Adipocyte (in vitro differentiated cells): ENCODE measurements at regions not wholly inside any gene's neighbourhood (a gene's known extent, or its start where the extent isn't known, plus 50 kb on each side); places are given as distances from the start of the nearest gene placed in this dataset.
A peak's percentile ranks its signal among the peaks of the same experiment; 100 is the strongest.
"Not testable (repeated sequence)": the region's sequence is repeated elsewhere in the genome, so short reads cannot be mapped to it uniquely, and the experiment has no call there.

ENCODE experiments used
- DNase-seq: peaks from one replicate; pipeline ENCODE4 v3.0.0-alpha.2; 2015; ENCODE audit warnings: low read depth
- H3K27me3 ChIP-seq: replicated peaks from 2 replicates; pipeline ENCODE4 v1.7.0; 2013; ENCODE audit warnings: mild to moderate bottlenecking, low read length, moderate library complexity; ENCODE audit not compliant: control insufficient read depth, insufficient read depth
- H3K36me3 ChIP-seq: 2 replicates; pipeline ENCODE4 v1.7.0; 2013; ENCODE audit warnings: low read length, mild to moderate bottlenecking, moderate library complexity; ENCODE audit not compliant: control insufficient read depth, insufficient read depth, severe bottlenecking
- H3K4me1 ChIP-seq: 2 replicates; pipeline ENCODE4 v1.7.0; 2013; ENCODE audit warnings: mild to moderate bottlenecking, low read length, moderate library complexity; ENCODE audit not compliant: control insufficient read depth, insufficient read depth
- H3K4me3 ChIP-seq: 2 replicates; pipeline ENCODE4 v1.7.0; 2013; ENCODE audit warnings: mild to moderate bottlenecking, low read length, moderate library complexity
- H3K9ac ChIP-seq: 2 replicates; pipeline ENCODE4 v1.7.0; 2013; ENCODE audit warnings: mild to moderate bottlenecking, low read length, moderate library complexity
- H3K9me3 ChIP-seq: 2 replicates; pipeline ENCODE4 v1.7.0; 2013; ENCODE audit warnings: mild to moderate bottlenecking, low read length, moderate library complexity; ENCODE audit not compliant: control insufficient read depth

DNA sequence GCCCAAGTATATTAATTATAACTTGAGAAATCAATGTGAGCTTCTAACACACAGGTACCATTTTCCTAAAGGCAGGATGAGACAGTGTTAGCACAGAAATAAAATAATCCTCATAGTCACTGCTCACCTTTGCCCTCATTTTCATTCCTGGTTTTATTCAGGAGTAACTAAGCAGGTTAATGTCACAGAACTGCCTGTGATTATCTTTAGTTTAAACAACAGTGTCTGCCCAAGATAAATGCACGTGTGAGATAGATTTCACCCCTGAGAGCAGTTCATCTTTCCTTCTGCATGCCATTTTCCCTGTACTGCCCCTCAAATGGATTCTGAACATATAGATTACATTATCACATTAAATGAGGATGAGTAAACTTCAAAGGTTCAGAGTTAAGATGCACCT, 250.7 kb downstream of the RMST start:
- DNase-seq, result no peak
- Histone ChIP-seq H3K4me3 (no peak overlapping the region), H3K36me3 (no peaks in the 10 kb centered on the region), H3K9ac (no peak overlapping the region), H3K27me3 (no peaks in the 10 kb centered on the region), H3K9me3 (no peaks in the 10 kb centered on the region), H3K4me1 (peaks cover 19% of the 10 kb centered on the region)

GRCh38 chr12:97714107-97714563, 251.5 kb downstream of the RMST start:
- H3K9me3 ChIP-seq, result no peaks in the 10 kb centered on the region
- no peak for DNase-seq

DNA sequence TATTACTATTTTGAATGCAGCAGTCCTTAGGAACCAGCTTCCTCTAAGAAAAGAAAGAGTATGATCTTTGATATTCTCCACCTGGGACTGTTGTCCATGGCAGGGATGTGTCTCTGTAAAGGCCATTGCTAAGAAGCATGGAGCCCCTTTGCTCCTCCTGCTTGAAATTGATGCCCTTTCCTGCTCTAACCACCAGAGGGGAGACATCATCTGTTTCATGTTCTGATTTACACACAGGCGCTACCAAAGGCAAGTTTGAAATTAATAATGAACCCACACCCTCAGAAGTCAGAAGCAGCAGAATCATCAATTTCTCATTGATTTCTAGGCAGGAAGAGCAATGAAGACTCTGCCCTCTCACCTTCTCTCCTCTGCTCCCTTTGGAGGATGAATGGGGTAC, 253.8 kb downstream of the RMST start:
- DNase-seq, result no peak
- H3K4me3 ChIP-seq, result no peak overlapping the region

More at GRCh38 chr12:97714107-97714563, 251.5 kb downstream of the RMST start:
- Histone ChIP-seq H3K27me3 (no peaks in the 10 kb centered on the region), H3K4me3 (no peak overlapping the region), H3K4me1 (peaks cover 19% of the 10 kb centered on the region), H3K9ac (no peak overlapping the region), H3K36me3 (no peaks in the 10 kb centered on the region)

GRCh38 chr12:97723801-97724200, 261.2 kb downstream of the RMST start:
- H3K36me3 ChIP-seq, H3K9ac ChIP-seq, DNase-seq, H3K4me3 ChIP-seq, H3K27me3 ChIP-seq, H3K4me1 ChIP-seq, H3K9me3 ChIP-seq: not testable (repeated sequence)

More for the DNA sequence above, 253.8 kb downstream of the RMST start:
- Histone ChIP-seq H3K9ac (no peak overlapping the region), H3K36me3 (no peaks in the 10 kb centered on the region), H3K4me1 (peaks cover 19% of the 10 kb centered on the region), H3K27me3 (no peaks in the 10 kb centered on the region), H3K9me3 (no peaks in the 10 kb centered on the region)

DNA sequence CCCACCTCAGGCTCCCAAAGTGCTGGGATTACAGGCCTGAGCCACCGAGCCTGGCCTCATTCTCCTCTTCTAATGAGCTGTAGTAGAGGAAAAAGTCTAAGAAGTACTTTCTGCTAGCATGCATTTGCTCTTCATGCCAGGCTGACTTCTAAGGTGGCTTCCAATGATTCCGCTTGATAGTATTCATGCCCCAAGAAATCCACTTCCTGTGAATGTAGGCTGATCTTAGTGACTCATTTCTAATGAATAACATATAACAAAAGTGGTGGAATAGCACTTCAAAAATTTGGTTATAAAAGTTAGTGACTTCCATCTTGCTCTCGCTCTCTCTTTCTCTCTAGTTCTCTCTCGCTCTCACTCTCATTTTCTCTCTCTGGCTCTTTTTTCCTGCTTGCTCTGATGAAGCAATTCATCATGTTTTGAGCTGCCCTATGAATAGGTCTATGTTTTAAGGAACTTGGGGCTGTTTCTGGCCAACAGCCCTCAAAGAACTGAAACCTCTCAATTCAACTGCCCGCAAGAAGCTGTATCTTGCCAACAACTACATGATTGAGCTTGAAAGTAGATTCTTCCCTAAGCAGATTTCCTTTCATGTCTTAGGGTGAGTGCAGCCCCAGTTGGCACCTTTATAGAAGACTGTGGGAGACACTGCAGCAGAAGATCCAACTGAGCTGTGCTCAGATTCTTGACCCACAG, 282.9 kb downstream of the RMST start:
- Histone ChIP-seq H3K36me3 (no peaks in the 10 kb centered on the region), H3K4me1 (no peaks in the 10 kb centered on the region), H3K9ac (no peak overlapping the region), H3K9me3 (no peaks in the 10 kb centered on the region), H3K4me3 (no peak overlapping the region), H3K27me3 (no peaks in the 10 kb centered on the region)
- no peak for DNase-seq

- Histone ChIP-seq H3K4me1 (peaks cover 7% of the 10 kb centered on the region), H3K9me3 (no peaks in the 10 kb centered on the region), H3K36me3 (no peaks in the 10 kb centered on the region), H3K27me3 (no peaks in the 10 kb centered on the region), H3K9ac (no peak overlapping the region), H3K4me3 (no peak overlapping the region)
- DNase-seq, result no peak
These were observed 285.7 kb downstream of the RMST start for GRCh38 chr12:97748298-97748697.

GRCh38 chr12:97751704-97752103, 289.1 kb downstream of the RMST start:
- Histone ChIP-seq H3K27me3 (no peaks in the 10 kb centered on the region), H3K4me3 (no peak overlapping the region), H3K36me3 (no peaks in the 10 kb centered on the region), H3K9ac (no peak overlapping the region), H3K4me1 (peaks cover 20% of the 10 kb centered on the region), H3K9me3 (no peaks in the 10 kb centered on the region)
- no peak for DNase-seq

DNA sequence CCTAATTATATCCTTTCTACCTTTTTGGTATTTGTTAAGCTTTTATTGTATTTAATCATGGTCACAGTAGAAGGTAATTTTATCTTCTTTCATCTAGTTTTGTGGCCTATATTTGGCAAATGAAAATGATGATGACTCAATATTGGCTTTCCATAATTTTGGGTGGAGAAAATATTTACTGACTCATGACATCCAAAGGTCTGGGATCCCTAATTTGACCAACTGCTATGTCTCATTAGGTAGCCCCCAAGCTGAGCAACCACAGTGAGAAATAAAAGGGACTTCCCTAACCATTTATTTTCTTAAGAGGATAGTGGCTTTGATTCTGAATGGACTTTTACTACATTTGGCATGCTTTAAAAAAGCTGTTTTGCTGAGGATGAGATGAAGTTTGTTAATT, 289.5 kb downstream of the RMST start:
- H3K9ac ChIP-seq, result no peak overlapping the region

DNA sequence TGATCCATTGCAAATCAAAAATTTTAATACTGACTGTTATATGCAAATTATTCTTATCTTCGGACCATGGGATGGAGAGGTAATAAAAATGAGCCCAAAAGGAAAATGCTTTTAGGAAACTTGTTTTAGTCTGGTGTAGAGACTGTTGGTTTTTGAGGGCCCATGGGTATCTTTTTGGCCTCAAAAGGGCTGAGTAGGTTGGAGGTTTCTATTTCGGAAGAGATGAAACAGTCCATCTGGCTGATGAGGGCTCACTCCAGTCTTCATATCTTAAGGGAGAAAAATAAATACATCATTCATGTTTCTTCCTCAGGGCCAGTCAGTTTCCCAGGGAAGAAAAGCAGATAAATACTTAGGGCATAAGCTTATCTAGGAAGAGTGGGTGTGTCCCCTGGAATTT, 290.7 kb downstream of the RMST start:
- Histone ChIP-seq H3K9me3 (no peaks in the 10 kb centered on the region), H3K4me3 (no peak overlapping the region), H3K9ac (no peak overlapping the region), H3K27me3 (no peaks in the 10 kb centered on the region), H3K4me1 (peaks cover 37% of the 10 kb centered on the region), H3K36me3 (no peaks in the 10 kb centered on the region)
- DNase-seq, result no peak

More for the DNA sequence above, 289.5 kb downstream of the RMST start:
- no peak overlapping the region for H3K4me3 ChIP-seq
- no peaks in the 10 kb centered on the region for H3K36me3 ChIP-seq
- no peak for DNase-seq
- no peaks in the 10 kb centered on the region for H3K27me3 ChIP-seq
- H3K9me3 ChIP-seq, result no peaks in the 10 kb centered on the region
- peaks cover 25% of the 10 kb centered on the region for H3K4me1 ChIP-seq

DNA sequence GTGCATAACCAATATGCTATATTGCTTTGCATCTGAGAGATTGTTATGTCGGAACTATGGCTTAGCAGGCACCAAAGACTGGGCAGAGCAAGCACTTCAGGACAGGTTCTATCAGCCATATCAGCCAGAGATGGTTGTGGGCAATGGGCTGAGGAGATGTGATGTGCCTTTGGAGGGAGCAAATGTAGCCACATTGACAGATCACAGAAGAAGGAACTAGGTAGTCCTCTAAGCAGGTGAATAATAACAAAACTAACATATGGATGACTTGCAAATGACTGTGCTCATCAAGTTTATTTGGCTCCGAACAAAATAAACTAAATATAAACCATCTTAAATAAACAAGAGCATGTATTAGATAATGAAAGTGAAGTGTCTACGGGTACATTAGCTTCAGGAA, 291.7 kb downstream of the RMST start:
- Histone ChIP-seq H3K9ac (no peak overlapping the region), H3K4me1 (peaks cover 43% of the 10 kb centered on the region), H3K27me3 (no peaks in the 10 kb centered on the region), H3K36me3 (no peaks in the 10 kb centered on the region), H3K4me3 (no peak overlapping the region), H3K9me3 (no peaks in the 10 kb centered on the region)
- no peak for DNase-seq

DNA sequence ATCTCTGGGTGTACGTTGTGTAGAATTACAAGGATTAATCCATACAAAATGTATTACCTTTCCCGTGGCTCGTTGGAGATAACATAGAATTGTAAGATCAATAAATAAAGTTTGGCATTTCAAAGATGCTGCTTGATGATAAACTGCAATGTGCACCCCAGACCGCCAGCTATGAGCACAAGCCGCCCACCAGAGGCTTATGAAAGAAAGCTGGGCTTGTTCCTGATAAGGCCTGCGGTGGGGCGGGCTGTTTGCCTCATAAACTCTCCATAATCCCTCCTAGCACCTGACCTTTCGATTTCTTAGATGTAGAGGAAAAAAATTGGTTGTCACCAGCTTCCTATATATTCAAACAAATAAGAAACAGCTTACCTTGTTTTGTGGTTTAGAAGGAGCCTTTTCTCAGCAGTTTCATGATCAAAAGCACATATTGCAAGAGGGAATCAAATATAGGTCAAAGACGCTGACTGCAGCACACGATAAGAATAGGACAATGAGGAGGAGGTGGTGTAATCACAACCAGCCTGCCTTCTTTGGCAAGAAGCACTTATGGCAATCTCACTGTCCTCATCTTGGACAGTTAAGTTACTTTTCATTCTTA, 293.6 kb downstream of the RMST start:
- no peaks in the 10 kb centered on the region for H3K9me3 ChIP-seq
- H3K36me3 ChIP-seq, result no peaks in the 10 kb centered on the region
- peak overlapping the region; percentile 50 for H3K9ac ChIP-seq
- H3K4me1 ChIP-seq, result peaks cover 62% of the 10 kb centered on the region
- DNase-seq, result no peak
- peak overlapping the region; percentile 70 for H3K4me3 ChIP-seq
- H3K27me3 ChIP-seq, result no peaks in the 10 kb centered on the region
